Ectodermal cell (in vitro differentiated cells): ENCODE measurements at regions not wholly inside any gene's neighbourhood (a gene's known extent, or its start where the extent isn't known, plus 50 kb on each side); places are given as distances from the start of the nearest gene placed in this dataset.
"Not testable (repeated sequence)": the region's sequence is repeated elsewhere in the genome, so short reads cannot be mapped to it uniquely, and the experiment has no call there.

ENCODE experiments used
- H3K27ac ChIP-seq: 2 replicates; pipeline ENCODE4 v1.7.0; 2013; ENCODE audit warnings: mild to moderate bottlenecking, low read depth, low read length; ENCODE audit not compliant: insufficient read depth, poor library complexity, severe bottlenecking
- H3K27me3 ChIP-seq: 2 replicates; pipeline ENCODE4 v1.7.0; 2013; ENCODE audit warnings: mild to moderate bottlenecking, low read length; ENCODE audit not compliant: insufficient read depth, control insufficient read depth, poor library complexity, severe bottlenecking
- H3K36me3 ChIP-seq: one replicate; pipeline ENCODE4 v1.7.0; 2013; ENCODE audit warnings: low read length; ENCODE audit not compliant: control insufficient read depth, insufficient read depth
- H3K4me1 ChIP-seq: one replicate; pipeline ENCODE4 v1.7.0; 2013; ENCODE audit warnings: low read length; ENCODE audit not compliant: control insufficient read depth, insufficient read depth
- H3K4me3 ChIP-seq: 2 replicates; pipeline ENCODE4 v1.7.0; 2013; ENCODE audit warnings: low read depth, low read length, control low read depth; ENCODE audit not compliant: insufficient read depth
- H3K9me3 ChIP-seq: 2 replicates; pipeline ENCODE4 v1.7.0; 2013; ENCODE audit warnings: mild to moderate bottlenecking, low read length, moderate library complexity; ENCODE audit not compliant: control insufficient read depth
- WGBS, 2 experiments: methylation state at CpG; one replicate each; pipeline ENCODE4 v1.1.7; 2013; ENCODE audit warnings: missing lambda C conversion rate in 2 of 2; 5-methylcytosine and 5-hydroxymethylcytosine counted together

DNA sequence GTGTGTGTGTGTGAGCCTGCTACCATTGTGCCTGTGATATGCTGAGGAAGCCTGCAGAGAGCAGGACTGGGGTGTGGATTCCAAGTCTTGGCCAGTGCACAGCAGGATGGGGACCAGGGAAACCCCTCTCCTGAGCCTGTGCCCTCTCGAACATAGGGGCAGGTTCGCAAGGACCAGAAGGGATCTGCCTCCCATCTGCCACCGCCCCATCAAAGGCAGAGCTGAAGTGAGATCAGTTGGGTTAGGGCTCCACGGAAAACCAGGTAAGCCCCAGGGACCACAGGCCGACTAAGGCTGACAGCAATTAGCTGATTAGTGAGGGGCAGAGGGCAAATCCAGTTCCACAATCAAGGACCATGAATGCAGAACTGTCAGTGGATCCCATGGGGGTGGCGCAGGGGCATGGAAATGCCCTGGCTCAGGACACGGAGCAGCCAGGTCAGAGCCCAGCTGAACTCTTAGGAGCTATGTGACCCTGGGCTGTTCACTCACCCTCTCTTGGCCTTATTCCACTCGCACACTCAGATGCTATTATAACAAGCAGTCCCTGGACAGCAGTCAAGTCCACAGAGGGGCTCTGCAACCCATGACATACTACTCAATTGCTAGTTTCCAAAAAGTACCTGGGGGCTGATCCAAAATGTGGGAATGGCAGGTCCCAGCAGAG is 84.2 kb upstream of the ID2 start:
- no peak overlapping the region for H3K4me3 ChIP-seq
- H3K27me3 ChIP-seq = no peaks in the 10 kb centered on the region
- H3K4me1 ChIP-seq = no peaks in the 10 kb centered on the region
- no peak overlapping the region for H3K27ac ChIP-seq
- H3K36me3 ChIP-seq = no peaks in the 10 kb centered on the region
- no peaks in the 10 kb centered on the region for H3K9me3 ChIP-seq
- WGBS, 2 experiments = 92% methylated on average over 8 of the region's 8 CpGs

DNA sequence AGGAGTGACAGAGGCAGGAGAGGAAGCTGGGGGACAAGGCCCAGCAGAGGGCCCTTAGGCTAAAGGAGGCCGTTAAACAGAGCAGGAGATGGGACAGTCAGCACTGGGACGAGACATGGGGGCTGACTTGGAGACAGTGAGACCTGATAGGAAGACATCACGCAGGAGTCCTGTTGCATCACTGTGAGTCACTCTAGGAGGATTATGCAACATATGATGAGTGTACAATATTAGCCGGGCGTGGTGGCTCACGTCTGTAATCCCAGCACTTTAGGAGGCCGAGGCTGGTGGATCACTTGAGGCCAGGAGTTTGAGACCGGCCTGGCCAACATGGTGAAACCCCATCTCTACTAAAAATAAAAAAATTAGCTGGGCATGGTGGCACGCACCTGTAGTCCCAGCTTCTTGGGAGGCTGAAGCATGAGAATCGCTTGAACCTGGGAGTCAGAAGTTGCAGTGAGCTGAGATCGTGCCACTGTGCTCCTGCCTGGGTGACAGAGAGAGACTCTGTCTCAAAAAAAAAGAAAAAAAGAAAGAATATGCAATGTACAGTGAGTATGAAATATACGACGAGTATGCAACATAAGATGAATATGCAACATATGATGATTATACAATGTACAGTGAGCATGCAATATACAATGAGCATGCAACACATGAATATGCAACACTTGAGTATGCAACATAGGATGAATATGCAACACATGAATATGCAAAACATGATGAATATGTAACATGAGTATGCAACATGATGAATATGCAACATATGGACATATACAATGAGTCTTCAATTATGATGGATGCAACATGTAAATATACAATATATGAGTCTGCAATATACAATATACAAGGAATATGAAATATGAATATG is 83.3 kb upstream of the ID2 start:
- no peaks in the 10 kb centered on the region for H3K27me3 ChIP-seq
- H3K36me3 ChIP-seq = no peaks in the 10 kb centered on the region
- H3K4me1 ChIP-seq = no peaks in the 10 kb centered on the region
- no peaks in the 10 kb centered on the region for H3K9me3 ChIP-seq
- 93 to 94% methylated on average over 13 of the region's 13 CpGs for WGBS, 2 experiments
- no peak overlapping the region for H3K27ac ChIP-seq
- no peak overlapping the region for H3K4me3 ChIP-seq

DNA sequence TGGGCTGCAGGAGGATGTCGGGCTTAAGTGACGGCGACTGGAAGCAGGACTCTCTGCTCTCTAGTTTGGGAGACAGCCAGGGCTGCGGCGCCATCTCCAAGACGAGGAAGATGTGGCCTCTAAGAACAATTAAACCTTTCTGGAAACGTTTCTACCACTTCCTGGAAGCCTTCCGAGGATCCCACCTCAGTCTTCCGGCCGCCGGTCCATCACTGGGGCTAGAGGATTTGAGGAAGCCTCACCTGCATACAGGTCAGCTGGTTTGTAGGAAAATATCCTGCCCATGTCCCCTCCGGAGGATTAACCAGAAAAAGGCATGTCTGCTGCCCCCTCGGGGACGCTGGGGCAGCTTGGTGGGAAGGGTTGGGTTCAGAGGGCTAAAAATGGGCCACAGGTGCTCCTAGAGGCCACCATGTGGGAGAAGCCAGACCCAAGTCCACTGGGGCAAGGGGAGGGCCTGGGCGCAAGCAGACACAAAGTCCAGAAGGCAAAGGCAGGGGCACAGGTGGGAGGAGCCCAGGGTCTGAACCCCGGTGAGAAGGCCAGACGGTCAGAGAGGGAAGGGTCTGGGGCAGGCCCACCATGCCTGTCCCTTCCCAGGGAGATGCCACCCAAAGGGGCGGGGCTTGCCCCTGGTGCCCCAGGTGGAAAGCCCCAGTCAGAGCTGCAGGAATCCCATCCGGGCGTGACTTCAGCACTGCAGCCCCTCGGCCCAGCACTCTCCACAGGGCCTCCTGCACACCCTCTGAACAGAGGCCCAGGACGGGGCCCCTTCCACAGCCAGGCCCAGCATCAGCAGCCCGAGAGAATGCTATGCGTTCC is 82.2 kb upstream of the ID2 start:
- H3K36me3 ChIP-seq = no peaks in the 10 kb centered on the region
- H3K4me1 ChIP-seq = no peaks in the 10 kb centered on the region
- no peak overlapping the region for H3K4me3 ChIP-seq
- 87 to 89% methylated on average over 24 of the region's 24 CpGs for WGBS, 2 experiments
- no peaks in the 10 kb centered on the region for H3K9me3 ChIP-seq
- H3K27ac ChIP-seq = no peak overlapping the region
- H3K27me3 ChIP-seq = no peaks in the 10 kb centered on the region

DNA sequence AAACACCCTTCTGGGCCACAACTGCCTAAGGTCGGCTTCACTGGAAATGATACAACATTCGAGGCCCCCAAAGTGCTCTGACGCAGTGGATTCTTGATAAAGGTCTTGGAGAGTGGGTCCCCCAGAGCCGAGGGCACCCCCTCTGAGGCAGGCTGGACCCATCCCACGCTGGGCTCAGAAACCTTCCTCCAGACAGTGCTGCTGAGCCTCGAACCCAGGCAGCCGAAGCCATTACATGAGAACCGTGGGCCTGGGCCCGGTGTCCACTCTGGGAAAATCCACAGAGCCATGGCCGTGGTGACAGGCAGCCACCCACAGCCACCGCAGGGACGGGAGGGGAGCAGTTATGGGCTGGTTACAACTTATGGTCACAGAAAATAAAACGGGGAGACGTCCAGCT is 81.4 kb upstream of the ID2 start:
- Histone ChIP-seq H3K27me3 (no peaks in the 10 kb centered on the region), H3K4me3 (no peak overlapping the region), H3K9me3 (no peaks in the 10 kb centered on the region), H3K36me3 (no peaks in the 10 kb centered on the region), H3K27ac (no peak overlapping the region), H3K4me1 (no peaks in the 10 kb centered on the region)
- 94 to 96% methylated on average over 14 of the region's 14 CpGs for WGBS, 2 experiments

DNA sequence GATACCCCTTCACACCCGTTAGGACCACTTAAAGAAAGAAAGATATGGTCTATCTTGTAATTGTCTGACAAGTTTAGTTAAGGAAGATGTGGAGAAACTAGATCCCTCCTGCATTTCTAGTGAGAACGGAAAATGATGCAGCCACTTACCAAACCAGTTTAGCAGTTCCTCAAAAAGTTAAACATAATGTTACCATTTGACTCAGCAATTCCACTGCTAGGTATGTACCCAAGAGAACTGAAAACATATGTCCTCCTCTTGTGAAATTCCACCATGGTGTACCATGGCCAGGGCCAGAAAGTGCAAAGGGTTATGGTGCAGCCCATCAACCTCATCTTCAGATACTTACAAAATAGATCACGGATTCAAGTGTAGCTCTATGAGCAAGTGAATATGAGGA is 79.0 kb upstream of the ID2 start:
- Histone ChIP-seq H3K27ac (no peak overlapping the region), H3K27me3 (no peaks in the 10 kb centered on the region), H3K4me1 (no peaks in the 10 kb centered on the region), H3K4me3 (no peak overlapping the region), H3K9me3 (no peaks in the 10 kb centered on the region), H3K36me3 (no peaks in the 10 kb centered on the region)
- 87 to 96% methylated on average over 3 of the region's 3 CpGs for WGBS, 2 experiments

DNA sequence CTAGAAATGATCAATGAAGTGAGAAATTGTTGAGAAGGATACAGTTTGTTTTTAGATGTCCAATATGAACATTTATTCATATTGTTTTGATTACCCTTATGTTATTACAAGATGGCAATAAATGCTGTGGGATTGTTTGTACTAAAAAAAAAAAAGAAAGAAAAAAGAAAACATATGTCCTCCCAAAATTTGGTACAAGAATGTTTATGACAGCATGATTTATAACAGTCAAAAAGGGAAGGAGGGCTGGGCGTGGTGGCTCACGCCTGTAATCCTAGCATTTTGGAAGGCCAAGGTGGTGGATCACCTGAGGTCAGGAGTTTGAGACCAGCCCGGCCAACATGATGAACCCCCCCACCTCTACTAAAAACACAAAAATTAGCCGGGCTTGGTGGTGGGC is 78.5 kb upstream of the ID2 start:
- not testable (repeated sequence) for H3K36me3 ChIP-seq, H3K4me3 ChIP-seq, H3K9me3 ChIP-seq, H3K27ac ChIP-seq, H3K27me3 ChIP-seq, H3K4me1 ChIP-seq
- 93 to 100% methylated on average over 4 of the region's 4 CpGs for WGBS, 2 experiments

DNA sequence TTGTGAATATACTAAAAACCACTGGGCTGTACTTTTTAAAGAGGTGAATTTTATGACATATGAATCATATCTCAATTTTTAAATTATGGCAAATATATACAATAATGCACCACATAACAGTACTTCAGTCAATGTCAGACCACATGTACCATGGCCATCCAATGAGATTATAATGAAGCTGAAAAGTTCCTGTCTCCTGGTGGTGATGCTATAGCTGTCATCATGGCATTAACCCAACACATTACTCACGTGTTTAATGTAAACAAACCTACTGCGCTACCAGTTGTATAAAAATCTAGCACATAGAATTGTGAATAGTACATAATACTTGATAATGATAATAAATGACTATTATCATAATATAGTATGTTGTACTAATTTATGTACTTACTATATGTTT is 77.6 kb upstream of the ID2 start:
- no peak overlapping the region for H3K27ac ChIP-seq
- no peaks in the 10 kb centered on the region for H3K4me1 ChIP-seq
- H3K27me3 ChIP-seq = no peaks in the 10 kb centered on the region
- H3K36me3 ChIP-seq = no peaks in the 10 kb centered on the region
- WGBS, 2 experiments = 85% methylated on average over 2 of the region's 2 CpGs; no CpG with 5 or more reads in 1 of the 2 experiments
- H3K4me3 ChIP-seq = no peak overlapping the region
- H3K9me3 ChIP-seq = no peaks in the 10 kb centered on the region

DNA sequence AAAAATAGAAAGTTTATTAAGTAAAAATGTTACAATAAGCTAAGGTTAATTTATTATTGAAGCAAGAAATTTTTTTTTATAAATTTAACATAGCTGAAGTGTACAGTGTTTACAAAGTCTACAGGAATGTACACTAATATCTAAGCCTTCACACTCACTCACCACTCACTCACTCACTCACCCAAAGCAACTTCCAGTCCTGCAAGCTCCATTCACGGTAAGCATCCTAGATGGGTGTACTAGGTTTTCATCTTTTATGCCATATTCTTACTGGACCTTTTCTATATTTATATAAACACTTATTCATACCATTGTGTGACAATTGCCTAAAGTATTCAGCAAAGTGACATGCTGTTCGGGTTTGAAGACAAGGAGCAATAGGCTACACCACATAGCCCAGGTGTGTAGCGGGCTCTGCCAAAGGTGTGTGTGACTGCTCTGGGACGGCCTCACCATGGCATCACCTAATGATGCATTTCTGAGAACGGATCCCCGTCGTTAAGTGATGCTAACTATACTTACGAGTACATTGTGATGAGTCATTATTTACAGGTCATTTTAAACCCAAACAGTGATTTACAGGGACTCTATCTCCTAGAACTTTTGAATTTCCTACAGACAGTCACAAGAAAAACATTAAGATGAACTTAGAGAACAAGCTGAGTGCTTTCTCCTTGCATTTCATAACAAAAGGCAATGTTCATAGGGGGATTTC is 76.3 kb upstream of the ID2 start:
- 90 to 93% methylated on average over 8 of the region's 8 CpGs for WGBS, 2 experiments
- Histone ChIP-seq H3K4me1 (no peaks in the 10 kb centered on the region), H3K27me3 (no peaks in the 10 kb centered on the region), H3K9me3 (no peaks in the 10 kb centered on the region), H3K27ac (no peak overlapping the region), H3K4me3 (no peak overlapping the region), H3K36me3 (no peaks in the 10 kb centered on the region)

DNA sequence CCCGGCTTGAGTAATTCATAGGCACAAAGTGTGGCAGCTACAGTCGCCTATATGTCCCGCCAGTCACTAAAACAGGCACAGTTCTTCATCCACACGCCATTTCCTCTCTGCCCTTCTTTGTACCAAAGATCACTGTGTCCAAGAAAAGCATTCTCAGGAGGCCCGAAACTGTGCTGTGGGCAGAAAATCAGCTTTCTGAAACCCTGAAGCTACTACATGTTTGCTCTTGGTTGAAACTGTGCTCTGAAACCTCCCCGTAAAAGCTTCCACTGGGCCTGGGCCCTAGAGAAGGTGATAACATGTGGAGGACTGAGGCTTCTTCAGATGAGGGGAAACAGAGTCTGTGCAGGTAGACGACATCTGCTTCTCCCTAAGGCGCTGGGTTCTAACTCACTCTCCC is 75.6 kb upstream of the ID2 start:
- Histone ChIP-seq H3K4me1 (no peaks in the 10 kb centered on the region), H3K4me3 (no peak overlapping the region), H3K27me3 (no peaks in the 10 kb centered on the region), H3K27ac (no peak overlapping the region), H3K36me3 (no peaks in the 10 kb centered on the region), H3K9me3 (no peaks in the 10 kb centered on the region)
- WGBS, 2 experiments = 87 to 88% methylated on average over 8 of the region's 8 CpGs
